Ovary (tissue), 7 donors: ENCODE measurements at regions not wholly inside any gene's neighbourhood (a gene's known extent, or its start where the extent isn't known, plus 50 kb on each side); places are given as distances from the start of the nearest gene placed in this dataset.

Source experiments
- DNase-seq, 5 donors: peaks; one replicate each; pipeline ENCODE4 v3.0.0-alpha.2; 2019 to 2020
- H3K27ac ChIP-seq, 2 donors: fragments of 200-600 bp; one replicate each; pipeline versions ENCODE4 v1.5.1 to v1.8.0; 2019 to 2022
- H3K27me3 ChIP-seq: fragments of 200-600 bp; one replicate; pipeline ENCODE4 v1.8.0; 2022
- H3K36me3 ChIP-seq: fragments of 200-600 bp; sonication (generic); one replicate; pipeline ENCODE4 v1.5.1; 2019
- H3K4me1 ChIP-seq: one replicate; pipeline ENCODE4 v1.8.1; 2013; ENCODE audit warnings: mild to moderate bottlenecking, moderate library complexity; ENCODE audit not compliant: insufficient read depth
- H3K4me3 ChIP-seq: fragments of 200-600 bp; sonication (generic); one replicate; pipeline ENCODE4 v1.5.1; 2017
- H3K9me3 ChIP-seq, 2 donors: fragments of 200-600 bp in 1 of 2; sonication (generic) in 1 of 2; one replicate each; pipeline versions ENCODE4 v1.5.1 to v1.8.1; 2013 to 2019; ENCODE audit warnings: mild to moderate bottlenecking in 1 of 2, moderate library complexity in 1 of 2
- CTCF ChIP-seq, 3 donors: fragments of 450-650 bp in 2 of 3; fragments of 200-600 bp in 1 of 3; IDR thresholded peaks; one replicate each; pipeline versions ENCODE4 v1.5.1 to v1.8.0; 2016 to 2022; ENCODE audit warnings: antibody characterized with exemption in 3 of 3, mild to moderate bottlenecking in 1 of 3
- EP300 ChIP-seq: sonication (generic); formaldehyde crosslinking; IDR thresholded peaks from one replicate; pipeline ENCODE4 v1.6.1; 2017; ENCODE audit warnings: antibody characterized with exemption
- POLR2A ChIP-seq: fragments of 450-650 bp; IDR thresholded peaks from one replicate; pipeline ENCODE4 v1.6.1; 2017; ENCODE audit warnings: antibody characterized with exemption, mild to moderate bottlenecking, moderate library complexity
- WGBS, 3 donors: extraction: QIAGEN DNeasy Blood & Tissue Kit in 1 of 3; methylation state at CpG; one replicate each; pipeline versions ENCODE4 v1.1.5 to v1.1.7; 2013 to 2017; 5-methylcytosine and 5-hydroxymethylcytosine counted together
- intact Hi-C, 4 donors: fragments of 100-400 bp; cut with DNase I; formaldehyde crosslinking; loops; one replicate each; pipeline versions ENCODE4 v1.11.0 to v1.15.1; 2022 to 2023
- donor health status: DM: no; HTN: no; CAD: no; lungs with moderate emphysema.
- donor health status: DM: no; HTN: no; CAD: no.
- donor health status: Bipolar disorder and iron deficiency.
- donor health status: DM: no; HTN: no; CAD: no.
- donor health status: DM: yes; HTN: yes; CAD: no.

- Histone ChIP-seq H3K9me3 (no peaks in the 10 kb centered on the region), H3K4me3 (no peak overlapping the region), H3K27ac (no peak overlapping the region), H3K27me3 (no peaks in the 10 kb centered on the region), H3K4me1 (no peaks in the 10 kb centered on the region), H3K36me3 (no peaks in the 10 kb centered on the region)
- 33 to 53% (median 40%) methylated on average over 13 of the region's 13 CpGs for WGBS, 3 donors
- intact Hi-C loops: no loop called here
- TF ChIP-seq CTCF (IDR thresholded peaks at IDR 0.05) (no peak), POLR2A (no peak)
- DNase-seq: no peak
Measured at GRCh38 chr12:115810122-115810901, 467.2 kb downstream of the MED13L start.

GRCh38 chr12:115806000-115806399, 471.5 kb downstream of the MED13L start:
- Histone ChIP-seq H3K27ac (no peak overlapping the region), H3K4me1 (no peaks in the 10 kb centered on the region), H3K27me3 (no peaks in the 10 kb centered on the region), H3K4me3 (no peak overlapping the region), H3K36me3 (no peaks in the 10 kb centered on the region), H3K9me3 (no peaks in the 10 kb centered on the region)
- TF ChIP-seq POLR2A (no peak), EP300 (no peak), CTCF (IDR thresholded peaks at IDR 0.05) (no peak)
- DNase-seq: no peak
- 65 to 74% (median 72%) methylated on average over 3 of the region's 3 CpGs for WGBS, 3 donors
- intact Hi-C loops: no loop called here

- no peak for DNase-seq
- Histone ChIP-seq H3K36me3 (no peaks in the 10 kb centered on the region), H3K9me3 (no peaks in the 10 kb centered on the region), H3K27ac (no peak overlapping the region), H3K27me3 (no peaks in the 10 kb centered on the region), H3K4me1 (no peaks in the 10 kb centered on the region), H3K4me3 (no peak overlapping the region)
- intact Hi-C loops: no loop called here
- whole genome bisulfite sequencing, 3 donors: 69 to 78% (median 76%) methylated on average over 3 of the region's 3 CpGs
- TF ChIP-seq EP300: no peak
- TF ChIP-seq CTCF (IDR thresholded peaks at IDR 0.05): no peak
- no peak for TF ChIP-seq POLR2A
Measured at GRCh38 chr12:115802767-115803166, 474.7 kb downstream of the MED13L start.

GRCh38 chr12:115801871-115802270, 475.6 kb downstream of the MED13L start:
- H3K9me3 ChIP-seq: no peaks in the 10 kb centered on the region
- H3K27me3 ChIP-seq: no peaks in the 10 kb centered on the region
- H3K36me3 ChIP-seq: no peaks in the 10 kb centered on the region
- TF ChIP-seq POLR2A: no peak
- no peak for TF ChIP-seq EP300
- intact Hi-C loops: no loop called here
- H3K4me1 ChIP-seq: no peaks in the 10 kb centered on the region
- no peak overlapping the region for H3K4me3 ChIP-seq
- H3K27ac ChIP-seq: no peak overlapping the region
- 26 to 43% (median 36%) methylated on average over 3 of the region's 3 CpGs for WGBS, 3 donors
- no peak for DNase-seq

- no peaks in the 10 kb centered on the region for H3K4me1 ChIP-seq
- no peak for DNase-seq
- no peak for TF ChIP-seq POLR2A
- TF ChIP-seq EP300: no peak
- TF ChIP-seq CTCF (IDR thresholded peaks at IDR 0.05): no peak
- intact Hi-C loops: no loop called here
- H3K4me3 ChIP-seq: no peak overlapping the region
- no peak overlapping the region for H3K27ac ChIP-seq
- no peaks in the 10 kb centered on the region for H3K27me3 ChIP-seq
- H3K36me3 ChIP-seq: no peaks in the 10 kb centered on the region
- WGBS, 3 donors: 85 to 94% (median 89%) methylated on average over 4 of the region's 4 CpGs
- no peaks in the 10 kb centered on the region for H3K9me3 ChIP-seq
Measured at GRCh38 chr12:115799610-115800009, 477.9 kb downstream of the MED13L start.
